RWPE2 (cell line): ENCODE measurements at regions not wholly inside any gene's neighbourhood (a gene's known extent, or its start where the extent isn't known, plus 50 kb on each side); places are given as distances from the start of the nearest gene placed in this dataset.

ENCODE experiments used
- ATAC-seq: fragments of 200-7000 bp; cut with Tn5 transposase; 3 replicates; pipeline ENCODE4 v1.9.1; 2021; ENCODE audit warnings: low read depth
- DNase-seq: peaks from one replicate; pipeline ENCODE4 v3.0.0-alpha.2; 2020; ENCODE audit warnings: low spot score
- H3K27ac ChIP-seq: fragments of 450-650 bp; 2 replicates; pipeline ENCODE4 v1.5.1; 2017; ENCODE audit warnings: mild to moderate bottlenecking; ENCODE audit not compliant: poor library complexity, severe bottlenecking
- H3K27me3 ChIP-seq: fragments of 250-450 bp; sonication (Bioruptor Pico); 2 replicates; pipeline ENCODE4 v1.5.1; 2021; ENCODE audit warnings: mild to moderate bottlenecking, moderate library complexity; ENCODE audit not compliant: insufficient read depth, poor library complexity, severe bottlenecking
- H3K36me3 ChIP-seq: fragments of 250-450 bp; sonication (Bioruptor Pico); 2 replicates; pipeline ENCODE4 v1.5.1; 2020; ENCODE audit warnings: low read depth, mild to moderate bottlenecking, moderate library complexity
- H3K4me1 ChIP-seq: fragments of 250-450 bp; sonication (Bioruptor Pico); 2 replicates; pipeline ENCODE4 v1.5.1; 2021; ENCODE audit warnings: mild to moderate bottlenecking, moderate library complexity; ENCODE audit not compliant: insufficient read depth, poor library complexity, severe bottlenecking
- H3K4me3 ChIP-seq: fragments of 250-450 bp; sonication (Bioruptor Pico); 2 replicates; pipeline ENCODE4 v1.5.1; 2021; ENCODE audit warnings: mild to moderate bottlenecking, moderate library complexity; ENCODE audit not compliant: severe bottlenecking
- H3K9me3 ChIP-seq: fragments of 250-450 bp; sonication (Bioruptor Pico); 2 replicates; pipeline ENCODE4 v1.5.1; 2021; ENCODE audit warnings: mild to moderate bottlenecking, moderate library complexity; ENCODE audit not compliant: severe bottlenecking
- CTCF ChIP-seq: fragments of 450-650 bp; IDR thresholded peaks from one replicate; pipeline ENCODE4 v1.5.1; 2017; ENCODE audit warnings: mild to moderate bottlenecking, moderate library complexity; ENCODE audit not compliant: poor library complexity, severe bottlenecking

GRCh38 chr3:103319912-103320311 is 885.1 kb downstream of the ZPLD1 start:
- ATAC-seq: no peak
- DNase-seq: no peak
- no peaks in the 10 kb centered on the region for H3K27me3 ChIP-seq
- H3K4me1 ChIP-seq: no peaks in the 10 kb centered on the region
- no peak for TF ChIP-seq CTCF
- no peaks in the 10 kb centered on the region for H3K9me3 ChIP-seq
- H3K36me3 ChIP-seq: no peaks in the 10 kb centered on the region
- H3K4me3 ChIP-seq: no peak overlapping the region
- no peak overlapping the region for H3K27ac ChIP-seq

GRCh38 chr3:103337179-103337845 is 902.5 kb downstream of the ZPLD1 start:
- DNase-seq: no peak

GRCh38 chr3:103341078-103341606 is 906.3 kb downstream of the ZPLD1 start:
- Histone ChIP-seq H3K4me3 (no peak overlapping the region), H3K27me3 (peaks cover 3% of the 10 kb centered on the region), H3K36me3 (no peaks in the 10 kb centered on the region), H3K9me3 (no peaks in the 10 kb centered on the region), H3K4me1 (no peaks in the 10 kb centered on the region), H3K27ac (no peak overlapping the region)
- DNase-seq: no peak
- no peak for TF ChIP-seq CTCF
- ATAC-seq: no peak

More at GRCh38 chr3:103337179-103337845, 902.5 kb downstream of the ZPLD1 start:
- TF ChIP-seq CTCF: no peak
- H3K4me3 ChIP-seq: no peak overlapping the region
- no peak overlapping the region for H3K27ac ChIP-seq
- no peak for ATAC-seq
- no peaks in the 10 kb centered on the region for H3K4me1 ChIP-seq
- H3K36me3 ChIP-seq: no peaks in the 10 kb centered on the region
- no peaks in the 10 kb centered on the region for H3K9me3 ChIP-seq
- H3K27me3 ChIP-seq: peaks cover 3% of the 10 kb centered on the region

GRCh38 chr3:103342205-103342731 is 907.5 kb downstream of the ZPLD1 start:
- DNase-seq (no peak), ATAC-seq (no peak)
- TF ChIP-seq CTCF: no peak
- H3K4me3 ChIP-seq: no peak overlapping the region
- H3K4me1 ChIP-seq: no peaks in the 10 kb centered on the region
- no peak overlapping the region for H3K27ac ChIP-seq
- H3K27me3 ChIP-seq: peaks cover 3% of the 10 kb centered on the region
- no peaks in the 10 kb centered on the region for H3K36me3 ChIP-seq
- no peaks in the 10 kb centered on the region for H3K9me3 ChIP-seq

- Histone ChIP-seq H3K9me3 (no peaks in the 10 kb centered on the region), H3K27ac (no peak overlapping the region), H3K4me1 (no peaks in the 10 kb centered on the region), H3K36me3 (no peaks in the 10 kb centered on the region), H3K27me3 (no peaks in the 10 kb centered on the region), H3K4me3 (no peak overlapping the region)
- TF ChIP-seq CTCF: no peak
- ATAC-seq (no peak), DNase-seq (no peak)
These were observed 914.9 kb downstream of the ZPLD1 start for GRCh38 chr3:103349760-103350159.
